ENCODE measurements at regions not wholly inside any gene's neighbourhood (a gene's known extent, or its start where the extent isn't known, plus 50 kb on each side); places are given as distances from the start of the nearest gene placed in this dataset.

DNA sequence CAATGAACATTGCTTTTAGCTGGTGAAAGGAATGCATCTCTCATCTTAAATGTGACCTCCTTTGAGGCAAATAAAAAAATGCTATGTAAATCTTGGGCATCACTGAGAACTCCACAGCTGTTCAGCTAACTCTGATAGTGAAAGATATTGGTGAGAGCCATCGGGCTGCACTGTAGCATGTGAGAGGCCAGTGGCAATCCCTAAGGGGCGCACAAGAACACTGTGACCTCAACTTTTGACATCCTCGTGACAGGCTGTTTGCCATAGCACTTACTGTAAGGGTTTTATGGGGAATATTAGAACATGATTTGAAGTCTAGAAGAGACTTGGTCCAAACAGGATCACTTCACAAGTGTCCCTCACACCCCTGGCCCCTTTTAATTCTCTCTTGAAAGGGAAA lies 697.9 kb downstream of the MCTP2 start:
- DNase-seq = no peak
- no peak overlapping the region for H4K91ac ChIP-seq (ENCODE audit: low read depth, low read length)
- H2AFZ ChIP-seq (ENCODE audit: insufficient read depth, low read length, poor library complexity) = no peak overlapping the region
- H3K36me3 ChIP-seq (ENCODE audit: control insufficient read depth in 1 of 2, insufficient read depth in 2 of 2, low read length in 2 of 2) = peaks cover 0 to 2% of the 10 kb centered on the region in 2 experiments
- H3K9ac ChIP-seq (ENCODE audit: low read length) = no peak overlapping the region
- peaks cover 1% of the 10 kb centered on the region for H3K9me3 ChIP-seq (ENCODE audit: insufficient read depth, low read depth, low read length)
- no peak overlapping the region for H2BK5ac ChIP-seq (ENCODE audit: low read depth, low read length, poor library complexity)
- no peak overlapping the region for H3K14ac ChIP-seq (ENCODE audit: low read length)
- no peak overlapping the region for H2AK5ac ChIP-seq (ENCODE audit: low read length)
- H3K4me3 ChIP-seq (ENCODE audit: low read depth, low read length) = no peak overlapping the region
- no peak overlapping the region for H3K27ac ChIP-seq (ENCODE audit: low read depth, low read length)
- no peak overlapping the region for H4K8ac ChIP-seq (ENCODE audit: low read depth, low read length)
- WGBS (ENCODE audit: extremely low coverage, insufficient coverage, insufficient read length) = no CpG with 5 or more reads among the region's 3 CpGs
- no peak overlapping the region for H3K18ac ChIP-seq (ENCODE audit: low read length)
- no peaks in the 10 kb centered on the region for H3K4me1 ChIP-seq (ENCODE audit: control insufficient read depth in 1 of 2, insufficient read depth in 2 of 2, low read length in 2 of 2)
- no peak overlapping the region for H3K4ac ChIP-seq (ENCODE audit: low read depth, low read length)
- H3K27me3 ChIP-seq (ENCODE audit: insufficient read depth, low read length) = no peaks in the 10 kb centered on the region
- no peak overlapping the region for H2BK120ac ChIP-seq (ENCODE audit: insufficient read depth, low read length, poor library complexity)
- H3K23ac ChIP-seq (ENCODE audit: low read length) = no peak overlapping the region
- H3K79me2 ChIP-seq (ENCODE audit: control insufficient read depth, insufficient read depth, low read length, poor library complexity) = no peaks in the 10 kb centered on the region
- H3K79me1 ChIP-seq (ENCODE audit: low read length) = no peaks in the 10 kb centered on the region
- H4K12ac ChIP-seq (ENCODE audit: low read depth, low read length) = no peak overlapping the region
- H2BK12ac ChIP-seq (ENCODE audit: low read length) = no peak overlapping the region
- no peak overlapping the region for H3K4me2 ChIP-seq (ENCODE audit: low read length)

DNA sequence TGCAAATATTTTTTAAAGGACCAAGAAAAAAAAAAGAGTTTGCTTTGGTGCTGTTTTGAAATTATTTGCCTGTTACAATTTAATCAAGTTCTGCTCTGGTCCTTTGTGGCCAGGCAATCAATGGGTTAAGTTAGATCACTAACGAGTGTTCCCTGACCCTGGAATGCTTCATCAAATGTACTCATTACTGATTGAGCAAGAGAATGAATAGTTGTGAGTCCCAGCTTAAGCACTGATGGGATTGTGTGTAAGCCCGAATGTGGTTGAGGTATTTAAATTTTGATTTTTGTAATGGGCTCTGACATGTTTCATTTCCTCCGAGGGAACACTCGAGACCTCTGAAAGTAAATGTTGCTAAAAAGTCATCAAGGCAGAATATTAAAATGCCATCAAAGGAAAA lies 699.1 kb downstream of the MCTP2 start:
- Histone ChIP-seq H3K4ac (ENCODE audit: low read depth, low read length) (no peak overlapping the region), H3K18ac (ENCODE audit: low read length) (no peak overlapping the region), H2BK120ac (ENCODE audit: insufficient read depth, low read length, poor library complexity) (no peak overlapping the region), H4K8ac (ENCODE audit: low read depth, low read length) (no peak overlapping the region), H3K4me1 (ENCODE audit: control insufficient read depth in 1 of 2, insufficient read depth in 2 of 2, low read length in 2 of 2) (no peaks in the 10 kb centered on the region), H2BK12ac (ENCODE audit: low read length) (no peak overlapping the region), H3K9ac (ENCODE audit: low read length) (no peak overlapping the region), H2BK5ac (ENCODE audit: low read depth, low read length, poor library complexity) (no peak overlapping the region), H3K4me2 (ENCODE audit: low read length) (no peak overlapping the region), H3K79me2 (ENCODE audit: control insufficient read depth, insufficient read depth, low read length, poor library complexity) (no peaks in the 10 kb centered on the region), H3K36me3 (ENCODE audit: control insufficient read depth in 1 of 2, insufficient read depth in 2 of 2, low read length in 2 of 2) (peaks cover 0 to 2% of the 10 kb centered on the region in 2 experiments), H2AK5ac (ENCODE audit: low read length) (no peak overlapping the region), H3K4me3 (ENCODE audit: low read depth, low read length) (no peak overlapping the region), H4K12ac (ENCODE audit: low read depth, low read length) (no peak overlapping the region), H4K91ac (ENCODE audit: low read depth, low read length) (no peak overlapping the region), H3K27me3 (ENCODE audit: insufficient read depth, low read length) (no peaks in the 10 kb centered on the region), H3K27ac (ENCODE audit: low read depth, low read length) (no peak overlapping the region), H3K23ac (ENCODE audit: low read length) (no peak overlapping the region), H3K14ac (ENCODE audit: low read length) (no peak overlapping the region), H3K79me1 (ENCODE audit: low read length) (no peaks in the 10 kb centered on the region), H3K9me3 (ENCODE audit: insufficient read depth, low read depth, low read length) (peaks cover 4% of the 10 kb centered on the region), H2AFZ (ENCODE audit: insufficient read depth, low read length, poor library complexity) (no peak overlapping the region)
- no CpG with 5 or more reads among the region's 4 CpGs for WGBS (ENCODE audit: extremely low coverage, insufficient coverage, insufficient read length)
- no peak for DNase-seq

GRCh38 chr15:94930960-94931359 lies 699.6 kb downstream of the MCTP2 start:
- Histone ChIP-seq H3K9ac (ENCODE audit: low read length) (no peak overlapping the region), H3K18ac (ENCODE audit: low read length) (no peak overlapping the region), H2BK5ac (ENCODE audit: low read depth, low read length, poor library complexity) (no peak overlapping the region), H3K79me2 (ENCODE audit: control insufficient read depth, insufficient read depth, low read length, poor library complexity) (no peaks in the 10 kb centered on the region), H3K27me3 (ENCODE audit: insufficient read depth, low read length) (no peaks in the 10 kb centered on the region), H4K8ac (ENCODE audit: low read depth, low read length) (no peak overlapping the region), H3K36me3 (ENCODE audit: control insufficient read depth in 1 of 2, insufficient read depth in 2 of 2, low read length in 2 of 2) (peaks cover 0 to 2% of the 10 kb centered on the region in 2 experiments), H3K9me3 (ENCODE audit: insufficient read depth, low read depth, low read length) (peaks cover 4% of the 10 kb centered on the region), H2BK120ac (ENCODE audit: insufficient read depth, low read length, poor library complexity) (no peak overlapping the region), H2BK12ac (ENCODE audit: low read length) (no peak overlapping the region), H3K27ac (ENCODE audit: low read depth, low read length) (no peak overlapping the region), H3K14ac (ENCODE audit: low read length) (no peak overlapping the region), H2AK5ac (ENCODE audit: low read length) (no peak overlapping the region), H3K4me3 (ENCODE audit: low read depth, low read length) (no peak overlapping the region), H4K12ac (ENCODE audit: low read depth, low read length) (no peak overlapping the region), H4K91ac (ENCODE audit: low read depth, low read length) (no peak overlapping the region), H2AFZ (ENCODE audit: insufficient read depth, low read length, poor library complexity) (no peak overlapping the region), H3K79me1 (ENCODE audit: low read length) (no peaks in the 10 kb centered on the region), H3K4ac (ENCODE audit: low read depth, low read length) (no peak overlapping the region), H3K4me1 (ENCODE audit: control insufficient read depth in 1 of 2, insufficient read depth in 2 of 2, low read length in 2 of 2) (no peaks in the 10 kb centered on the region), H3K23ac (ENCODE audit: low read length) (no peak overlapping the region), H3K4me2 (ENCODE audit: low read length) (no peak overlapping the region)
- peak in 1 of 2 donors; percentile 17 for DNase-seq
- no CpG with 5 or more reads among the region's 4 CpGs for WGBS (ENCODE audit: extremely low coverage, insufficient coverage, insufficient read length)

DNA sequence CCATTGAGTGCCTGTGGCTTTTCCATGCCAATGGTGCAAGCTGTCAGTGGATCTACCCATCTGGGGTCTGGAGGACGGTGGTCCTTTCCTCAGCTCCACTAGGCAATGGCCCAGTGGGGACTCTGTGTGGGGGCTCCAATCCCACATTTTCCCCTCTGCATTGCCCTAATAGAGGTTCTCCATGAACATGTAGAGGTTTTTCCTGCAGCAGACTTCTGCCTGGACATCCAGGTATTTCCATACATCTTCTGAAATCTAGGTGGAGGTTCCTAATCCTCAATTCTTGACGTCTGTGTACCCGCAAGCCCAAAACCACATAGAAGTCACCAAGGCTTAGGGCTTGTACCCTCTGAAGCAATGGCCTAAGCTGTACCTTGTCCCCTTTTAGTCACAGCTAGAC lies 703.1 kb downstream of the MCTP2 start:
- no peaks in the 10 kb centered on the region for H3K27me3 ChIP-seq (ENCODE audit: insufficient read depth, low read length)
- no peak overlapping the region for H3K23ac ChIP-seq (ENCODE audit: low read length)
- H3K36me3 ChIP-seq (ENCODE audit: control insufficient read depth in 1 of 2, insufficient read depth in 2 of 2, low read length in 2 of 2) = peaks cover 0 to 2% of the 10 kb centered on the region in 2 experiments
- no peak for DNase-seq
- H2BK120ac ChIP-seq (ENCODE audit: insufficient read depth, low read length, poor library complexity) = no peak overlapping the region
- H3K79me1 ChIP-seq (ENCODE audit: low read length) = no peaks in the 10 kb centered on the region
- no peak overlapping the region for H3K9ac ChIP-seq (ENCODE audit: low read length)
- no peak overlapping the region for H4K8ac ChIP-seq (ENCODE audit: low read depth, low read length)
- H3K18ac ChIP-seq (ENCODE audit: low read length) = no peak overlapping the region
- no peaks in the 10 kb centered on the region for H3K4me1 ChIP-seq (ENCODE audit: control insufficient read depth in 1 of 2, insufficient read depth in 2 of 2, low read length in 2 of 2)
- H4K91ac ChIP-seq (ENCODE audit: low read depth, low read length) = no peak overlapping the region
- H3K27ac ChIP-seq (ENCODE audit: low read depth, low read length) = no peak overlapping the region
- H4K12ac ChIP-seq (ENCODE audit: low read depth, low read length) = no peak overlapping the region
- H3K4me3 ChIP-seq (ENCODE audit: low read depth, low read length) = no peak overlapping the region
- no peaks in the 10 kb centered on the region for H3K79me2 ChIP-seq (ENCODE audit: control insufficient read depth, insufficient read depth, low read length, poor library complexity)
- no peak overlapping the region for H2AFZ ChIP-seq (ENCODE audit: insufficient read depth, low read length, poor library complexity)
- no CpG with 5 or more reads among the region's 3 CpGs for WGBS (ENCODE audit: extremely low coverage, insufficient coverage, insufficient read length)
- H2BK5ac ChIP-seq (ENCODE audit: low read depth, low read length, poor library complexity) = no peak overlapping the region
- no peak overlapping the region for H2AK5ac ChIP-seq (ENCODE audit: low read length)
- H3K4ac ChIP-seq (ENCODE audit: low read depth, low read length) = no peak overlapping the region
- H3K4me2 ChIP-seq (ENCODE audit: low read length) = no peak overlapping the region
- peaks cover 4% of the 10 kb centered on the region for H3K9me3 ChIP-seq (ENCODE audit: insufficient read depth, low read depth, low read length)
- no peak overlapping the region for H3K14ac ChIP-seq (ENCODE audit: low read length)
- H2BK12ac ChIP-seq (ENCODE audit: low read length) = no peak overlapping the region

Data from trophoblast cell (in vitro differentiated cells and primary cell).